ENCODE measurements at regions not wholly inside any gene's neighbourhood (a gene's known extent, or its start where the extent isn't known, plus 50 kb on each side); places are given as distances from the start of the nearest gene placed in this dataset.
"Not testable (repeated sequence)": the region's sequence is repeated elsewhere in the genome, so short reads cannot be mapped to it uniquely, and the experiment has no call there.

GRCh38 chr7:91463330-91463729 is 199.1 kb downstream of the FZD1 start:
- no peak for DNase-seq (ENCODE audit: low read depth)
- TF ChIP-seq CTCF (IDR thresholded peaks at IDR 0.05; ENCODE audit: insufficient read depth, low read depth, low read length), result no peak
- H3K27me3 ChIP-seq (ENCODE audit: control insufficient read depth, insufficient read depth, low read length), result no peaks in the 10 kb centered on the region
- no peak overlapping the region for H3K4me3 ChIP-seq (ENCODE audit: low read depth, low read length)
- H3K36me3 ChIP-seq (ENCODE audit: control insufficient read depth, insufficient read depth, low read length), result no peaks in the 10 kb centered on the region
- ChIA-PET POLR2A (interaction anchor here (0.7 kb wide), 1 partner anchor 1008 kb away, joined by 3 read pairs; no protein-coding TSS in a partner anchor), CTCF (no interaction called here)

DNA sequence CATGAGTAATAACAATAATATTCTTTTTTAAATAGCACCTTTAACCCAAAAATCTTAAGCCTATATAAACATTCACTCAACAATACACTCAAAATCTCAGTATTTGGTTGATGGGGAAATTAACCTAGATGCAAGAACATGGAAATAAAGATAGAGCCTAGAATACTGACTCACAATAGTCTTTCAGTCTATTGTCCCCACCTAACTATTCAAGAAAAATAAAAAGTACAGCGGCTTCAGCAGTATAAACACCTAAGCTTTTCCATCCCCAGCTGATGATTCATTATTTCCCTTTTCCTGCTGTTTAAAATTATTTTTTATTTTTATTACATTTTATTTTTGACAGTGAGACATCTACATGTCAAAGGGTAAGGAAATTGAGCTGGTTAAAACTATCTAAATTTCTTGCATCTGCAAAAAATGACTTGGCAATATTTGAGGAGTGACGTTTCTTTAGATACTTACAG is 201.4 kb downstream of the FZD1 start:
- CTCF ChIA-PET, result no interaction called here

GRCh38 chr7:91468256-91468655 is 204.0 kb downstream of the FZD1 start:
- ChIA-PET POLR2A (no interaction called here), CTCF (no interaction called here)
- Histone ChIP-seq H3K27me3 (ENCODE audit: control insufficient read depth, insufficient read depth, low read length) (no peaks in the 10 kb centered on the region), H3K4me3 (ENCODE audit: low read depth, low read length) (no peak overlapping the region), H3K36me3 (ENCODE audit: control insufficient read depth, insufficient read depth, low read length) (no peaks in the 10 kb centered on the region)
- no peak for TF ChIP-seq CTCF (IDR thresholded peaks at IDR 0.05; ENCODE audit: insufficient read depth, low read depth, low read length)
- no peak for DNase-seq (ENCODE audit: low read depth)

More for the DNA sequence above, 201.4 kb downstream of the FZD1 start:
- no peak for DNase-seq (ENCODE audit: low read depth)
- Histone ChIP-seq H3K36me3 (ENCODE audit: control insufficient read depth, insufficient read depth, low read length) (no peaks in the 10 kb centered on the region), H3K4me3 (ENCODE audit: low read depth, low read length) (no peak overlapping the region), H3K27me3 (ENCODE audit: control insufficient read depth, insufficient read depth, low read length) (no peaks in the 10 kb centered on the region)
- TF ChIP-seq CTCF (IDR thresholded peaks at IDR 0.05; ENCODE audit: insufficient read depth, low read depth, low read length), result no peak
- POLR2A ChIA-PET, result no interaction called here

GRCh38 chr7:91473619-91474018 is 209.4 kb downstream of the FZD1 start:
- DNase-seq (ENCODE audit: low read depth), result no peak
- CTCF ChIA-PET, result no interaction called here
- no peak for TF ChIP-seq CTCF (IDR thresholded peaks at IDR 0.05; ENCODE audit: insufficient read depth, low read depth, low read length)
- POLR2A ChIA-PET, result no interaction called here
- Histone ChIP-seq H3K4me3 (ENCODE audit: low read depth, low read length) (no peak overlapping the region), H3K36me3 (ENCODE audit: control insufficient read depth, insufficient read depth, low read length) (no peaks in the 10 kb centered on the region), H3K27me3 (ENCODE audit: control insufficient read depth, insufficient read depth, low read length) (no peaks in the 10 kb centered on the region)

DNA sequence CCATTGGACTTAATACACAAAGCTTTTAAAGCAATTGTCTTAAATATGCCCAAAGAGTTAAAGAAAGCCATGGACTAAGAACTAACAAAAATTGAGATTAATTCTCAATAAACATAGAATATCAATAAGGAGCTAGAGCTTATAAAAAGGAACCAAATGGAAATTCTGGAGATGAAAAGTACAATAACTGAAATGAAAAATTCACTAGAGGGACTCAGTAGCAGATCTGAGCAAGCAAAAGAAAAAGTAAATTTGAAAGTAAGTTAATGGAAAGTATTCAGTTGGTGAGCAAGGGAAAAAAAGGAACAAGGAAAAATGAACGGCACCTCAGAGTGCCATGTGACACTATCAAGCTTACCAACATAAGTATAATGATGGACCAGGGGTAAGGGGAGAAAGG is 209.8 kb downstream of the FZD1 start:
- POLR2A ChIA-PET, result no interaction called here
- H3K4me3 ChIP-seq (ENCODE audit: low read depth, low read length), result no peak overlapping the region

DNA sequence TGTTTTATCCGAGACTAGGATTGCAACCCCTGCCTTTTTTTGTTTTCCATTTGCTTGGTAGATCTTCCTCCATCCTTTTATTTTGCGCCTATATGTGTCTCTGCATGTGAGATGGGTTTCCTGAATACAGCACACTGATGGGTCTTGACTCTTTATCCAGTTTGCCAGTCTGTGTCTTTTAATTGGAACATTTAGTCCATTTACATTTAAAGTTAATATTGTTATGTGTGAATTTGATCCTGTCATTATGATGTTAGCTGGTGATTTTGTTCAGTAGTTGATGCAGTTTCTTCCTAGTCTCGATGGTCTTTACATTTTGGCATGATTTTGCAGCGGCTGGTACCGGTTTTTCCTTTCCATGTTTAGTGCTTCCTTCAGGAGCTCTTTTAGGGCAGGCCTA is 216.2 kb downstream of the FZD1 start:
- H3K27me3 ChIP-seq (ENCODE audit: control insufficient read depth, insufficient read depth, low read length); POLR2A ChIA-PET; DNase-seq (ENCODE audit: low read depth); H3K36me3 ChIP-seq (ENCODE audit: control insufficient read depth, insufficient read depth, low read length); H3K4me3 ChIP-seq (ENCODE audit: low read depth, low read length); CTCF ChIA-PET: not testable (repeated sequence)

More for the DNA sequence above, 209.8 kb downstream of the FZD1 start:
- DNase-seq (ENCODE audit: low read depth), result no peak
- Histone ChIP-seq H3K27me3 (ENCODE audit: control insufficient read depth, insufficient read depth, low read length) (no peaks in the 10 kb centered on the region), H3K36me3 (ENCODE audit: control insufficient read depth, insufficient read depth, low read length) (no peaks in the 10 kb centered on the region)
- no peak for TF ChIP-seq CTCF (IDR thresholded peaks at IDR 0.05; ENCODE audit: insufficient read depth, low read depth, low read length)
- CTCF ChIA-PET, result no interaction called here
